Motor neuron (in vitro differentiated cells): ENCODE measurements at regions not wholly inside any gene's neighbourhood (a gene's known extent, or its start where the extent isn't known, plus 50 kb on each side); places are given as distances from the start of the nearest gene placed in this dataset.

Source experiments
- ATAC-seq, 8 experiments: fragments of 200-7000 bp; cut with Tn5 transposase; replicated peaks in 6 of 8; 2 replicates each; pipeline ENCODE4 v1.8.0; 2021; ENCODE audit warnings: mild to moderate bottlenecking in 8 of 8, moderate library complexity in 8 of 8
- H3K27ac ChIP-seq, 2 donors: fragments of 250-450 bp; sonication (Bioruptor Pico); 2 replicates each; pipeline ENCODE4 v1.9.0; 2021; ENCODE audit warnings: antibody characterized with exemption in 2 of 2, mild to moderate bottlenecking in 2 of 2, moderate library complexity in 1 of 2
- H3K4me1 ChIP-seq, 2 donors: fragments of 250-450 bp; sonication (Bioruptor Pico); replicated peaks in 1 of 2; 2 replicates each; pipeline ENCODE4 v1.6.1; 2021; ENCODE audit warnings: antibody characterized with exemption in 2 of 2, mild to moderate bottlenecking in 2 of 2, moderate library complexity in 1 of 2
- H3K4me3 ChIP-seq, 5 donors: fragments of 250-450 bp; sonication (Bioruptor Pico); 2 replicates each; pipeline ENCODE4 v1.9.0; 2021; ENCODE audit warnings: antibody characterized with exemption in 5 of 5, mild to moderate bottlenecking in 5 of 5, moderate library complexity in 4 of 5
- WGBS, 10 experiments: fragments of 450-650 bp; shearing (Covaris generic); methylation state at CpG; one replicate each; pipeline ENCODE4 v1.0.0; 2022; 5-methylcytosine and 5-hydroxymethylcytosine counted together
- in situ Hi-C, 9 experiments: fragments of 400-800 bp; cut with MboI; loops; one replicate each; pipeline ENCODE4 v1.15.0; 2021; ENCODE audit warnings: low sequenced_read_pairs in 9 of 9, low pct_unique_long_range_greater_than_20kb in 2 of 9; ENCODE audit not compliant: unreplicated experiment in 9 of 9

DNA sequence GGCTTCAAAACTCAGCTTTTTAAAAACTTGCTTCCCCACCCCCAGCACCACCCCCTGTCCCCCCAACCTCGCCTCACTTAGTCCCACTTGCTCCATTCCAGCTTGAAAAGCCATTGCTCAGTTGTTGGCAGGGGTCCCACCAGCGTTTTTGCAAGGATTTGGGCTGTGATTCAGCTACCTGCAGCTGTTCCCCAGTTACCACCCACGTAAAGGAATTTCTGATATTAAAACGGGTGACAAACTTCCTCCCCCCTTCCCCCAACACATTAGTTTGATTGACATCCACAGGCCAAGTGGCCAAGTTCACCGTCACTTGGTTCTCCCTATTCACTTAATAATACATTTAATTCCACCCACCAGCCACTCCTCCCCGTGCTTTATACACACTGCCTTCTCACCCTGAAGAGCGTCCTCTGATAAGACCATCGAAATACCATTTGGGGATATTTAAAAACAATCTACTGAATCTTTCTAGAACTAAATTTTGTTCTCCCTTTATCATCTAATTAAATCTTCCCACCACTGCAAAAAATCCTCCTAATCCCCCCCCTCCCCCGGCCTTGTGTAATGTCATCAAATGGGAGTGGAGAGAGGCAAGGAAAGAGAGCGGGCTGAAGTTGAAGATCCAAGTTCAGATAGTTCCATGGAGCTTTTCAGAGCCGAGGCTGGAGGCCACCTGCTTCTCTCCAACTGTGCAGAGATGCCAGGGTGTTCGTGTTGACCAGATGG, 55.1 kb downstream of the SOX9 start:
- H3K4me1 ChIP-seq: peaks cover 9 to 14% of the 10 kb centered on the region in 2 donors
- in situ Hi-C loops: no loop called here
- no peak overlapping the region for H3K27ac ChIP-seq
- H3K4me3 ChIP-seq: no peak overlapping the region
- ATAC-seq: no peak
- WGBS, 10 experiments: 24 to 100% (median 79%) methylated on average over 1 to 7 of the region's 12 CpGs; no CpG with 5 or more reads in 1 of the 10 experiments

- in situ Hi-C loops: no loop called here
- no peak for ATAC-seq
- 80 to 100% (median 92%) methylated on average over 1 to 2 of the region's 3 CpGs; no CpG with 5 or more reads in 7 of the 10 experiments for WGBS, 10 experiments
- H3K4me1 ChIP-seq: peaks cover 9 to 14% of the 10 kb centered on the region in 2 donors
- H3K27ac ChIP-seq: no peak overlapping the region
- H3K4me3 ChIP-seq: no peak overlapping the region
Observed at GRCh38 chr17:72176516-72176851, 55.7 kb downstream of the SOX9 start.

GRCh38 chr17:72176951-72177660, 56.3 kb downstream of the SOX9 start:
- Histone ChIP-seq H3K4me1 (peaks cover 5 to 14% of the 10 kb centered on the region in 2 donors), H3K27ac (no peak overlapping the region), H3K4me3 (no peak overlapping the region)
- in situ Hi-C loops: no loop called here
- WGBS, 10 experiments: 43 to 100% (median 84%) methylated on average over 1 to 7 of the region's 8 CpGs; no CpG with 5 or more reads in 2 of the 10 experiments
- no peak for ATAC-seq

GRCh38 chr17:72177738-72178137, 56.9 kb downstream of the SOX9 start:
- 56 to 100% (median 91%) methylated on average over 1 to 2 of the region's 2 CpGs; no CpG with 5 or more reads in 2 of the 10 experiments for WGBS, 10 experiments
- H3K4me1 ChIP-seq: peaks cover 0 to 15% of the 10 kb centered on the region in 2 donors
- no peak overlapping the region for H3K27ac ChIP-seq
- no peak for ATAC-seq
- in situ Hi-C loops: no loop called here
- no peak overlapping the region for H3K4me3 ChIP-seq

DNA sequence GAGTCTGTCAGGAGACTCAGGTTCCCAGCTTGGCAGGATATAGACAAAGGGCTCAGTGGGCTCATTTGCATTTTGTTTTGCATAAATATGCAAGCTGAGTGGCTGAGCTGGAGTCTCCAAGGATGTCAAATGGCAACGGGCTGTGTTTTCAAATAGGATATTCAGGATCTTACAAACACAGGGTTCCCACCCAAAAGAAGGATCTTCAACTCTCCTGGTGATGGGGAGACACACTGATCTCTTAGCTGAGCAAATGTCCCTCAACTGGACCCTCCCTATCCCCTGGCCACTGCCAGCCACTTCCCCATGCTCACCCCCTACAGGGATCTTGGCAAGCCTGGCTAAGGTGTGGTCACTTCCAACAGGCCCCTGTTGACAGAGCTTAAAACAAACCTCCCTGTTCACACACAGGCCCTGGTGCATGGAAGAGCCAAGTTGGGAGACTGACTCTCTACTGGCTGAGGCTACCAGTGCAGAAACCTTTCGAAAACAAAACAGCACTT, 61.6 kb downstream of the SOX9 start:
- ATAC-seq: peak in 7 of 8 experiments; percentile 46 to 96 (median 65)
- Histone ChIP-seq H3K27ac (no peak overlapping the region), H3K4me1 (peaks cover 7 to 11% of the 10 kb centered on the region in 2 donors), H3K4me3 (no peak overlapping the region)
- in situ Hi-C loops: no loop called here
- WGBS, 10 experiments: 0 to 71% (median 40%) methylated on average over 1 to 2 of the region's 2 CpGs; no CpG with 5 or more reads in 2 of the 10 experiments

DNA sequence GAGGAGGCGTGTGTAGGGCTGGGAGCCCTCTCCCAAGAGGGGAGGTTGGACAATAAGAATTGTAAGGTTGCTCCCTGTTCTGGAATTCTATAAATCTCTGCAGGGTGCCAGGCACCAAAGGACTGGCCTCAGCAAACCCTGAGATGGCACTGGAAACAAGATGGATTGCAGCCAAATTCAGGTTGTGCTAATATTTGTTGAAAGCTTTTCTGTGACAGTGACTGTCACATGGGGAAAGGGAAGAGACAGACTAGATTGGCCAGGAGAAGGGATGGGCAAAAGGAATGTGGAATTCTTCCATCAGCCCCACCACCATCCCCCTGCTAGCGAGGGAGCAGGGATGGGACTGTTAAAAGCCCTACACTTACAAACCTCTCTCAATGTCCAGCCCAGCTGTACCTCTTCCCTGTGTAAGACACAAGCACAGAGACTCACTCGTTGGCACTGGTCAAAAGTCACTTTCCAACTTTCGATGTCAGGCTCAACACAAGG, 62.4 kb downstream of the SOX9 start:
- peaks cover 13 to 18% of the 10 kb centered on the region in 2 donors for H3K4me1 ChIP-seq
- no peak overlapping the region for H3K27ac ChIP-seq
- in situ Hi-C loops: no loop called here
- WGBS, 10 experiments: 80 to 100% (median 86%) methylated on average over 1 to 2 of the region's 4 CpGs; no CpG with 5 or more reads in 6 of the 10 experiments
- H3K4me3 ChIP-seq: no peak overlapping the region
- peak in 3 of 8 experiments; percentile 15 to 86 (median 38) for ATAC-seq

DNA sequence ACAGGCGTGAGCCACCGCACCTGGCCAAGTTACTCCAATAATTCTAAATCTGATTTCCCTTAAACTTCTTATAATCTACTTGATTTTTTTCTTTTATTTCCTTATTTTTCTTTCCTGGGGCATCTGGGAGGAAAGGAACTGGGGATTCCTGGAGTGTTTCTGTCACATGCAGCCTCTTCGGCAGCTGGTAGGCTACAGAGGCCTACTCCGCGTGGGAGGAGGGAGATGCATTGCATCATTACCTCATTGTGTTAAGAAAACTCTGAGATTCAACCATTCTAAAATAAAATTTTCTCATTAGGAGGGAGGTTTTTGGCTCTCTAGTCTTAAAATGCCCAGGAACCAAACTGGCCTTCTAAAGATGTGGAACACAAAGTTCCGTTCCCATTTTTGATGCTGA, 64.0 kb downstream of the SOX9 start:
- WGBS, 10 experiments: 40 to 100% (median 85%) methylated on average over 1 to 6 of the region's 6 CpGs; no CpG with 5 or more reads in 2 of the 10 experiments
- Histone ChIP-seq H3K27ac (no peak overlapping the region), H3K4me3 (no peak overlapping the region), H3K4me1 (peaks cover 14 to 21% of the 10 kb centered on the region in 2 donors)
- ATAC-seq: no peak
- in situ Hi-C loops: no loop called here

- Histone ChIP-seq H3K4me1 (peaks cover 15 to 21% of the 10 kb centered on the region in 2 donors), H3K4me3 (no peak overlapping the region), H3K27ac (no peak overlapping the region)
- in situ Hi-C loops: no loop called here
- ATAC-seq: no peak
- 0 to 40% (median 13%) methylated on average over 1 to 7 of the region's 8 CpGs; no CpG with 5 or more reads in 3 of the 10 experiments for WGBS, 10 experiments
Observed at GRCh38 chr17:72185564-72185963, 64.7 kb downstream of the SOX9 start.

DNA sequence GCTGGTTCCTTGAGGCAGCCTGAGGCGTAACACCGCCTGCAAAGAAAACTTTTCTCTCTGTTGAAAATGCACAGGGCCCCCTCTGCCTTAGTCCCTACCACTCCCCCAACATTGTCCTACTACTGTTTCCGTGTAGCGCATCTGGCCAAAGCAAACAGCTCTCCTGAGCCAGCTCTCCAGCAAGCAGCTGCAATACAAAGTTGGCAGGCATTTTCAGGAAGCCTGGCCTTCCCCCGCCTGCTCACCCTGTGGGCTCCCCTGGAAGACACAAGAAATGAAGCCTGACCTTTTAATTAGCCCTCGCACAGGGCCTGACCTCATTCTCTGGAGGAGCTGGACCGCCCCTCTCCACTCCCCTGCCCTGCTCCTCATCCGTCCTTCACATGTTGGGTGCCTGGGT, 66.7 kb downstream of the SOX9 start:
- peak in 5 of 8 experiments; percentile 48 to 92 (median 73) for ATAC-seq
- WGBS, 10 experiments: 37 to 95% (median 58%) methylated on average over 2 to 7 of the region's 8 CpGs; no CpG with 5 or more reads in 5 of the 10 experiments
- Histone ChIP-seq H3K4me1 (peaks cover 23% of the 10 kb centered on the region in 2 donors), H3K4me3 (no peak overlapping the region), H3K27ac (no peak overlapping the region)
- in situ Hi-C loops: no loop called here

- no peak overlapping the region for H3K27ac ChIP-seq
- no peak overlapping the region for H3K4me3 ChIP-seq
- 79 to 100% (median 98%) methylated on average over 1 to 2 of the region's 2 CpGs; no CpG with 5 or more reads in 4 of the 10 experiments for WGBS, 10 experiments
- in situ Hi-C loops: no loop called here
- H3K4me1 ChIP-seq: peaks cover 23 to 25% of the 10 kb centered on the region in 2 donors
- no peak for ATAC-seq
Observed at GRCh38 chr17:72188801-72189200, 68.0 kb downstream of the SOX9 start.

- ATAC-seq: no peak
- H3K4me3 ChIP-seq: no peak overlapping the region
- in situ Hi-C loops: no loop called here
- H3K4me1 ChIP-seq: peaks cover 23 to 25% of the 10 kb centered on the region in 2 donors
- WGBS, 10 experiments: 40 to 78% (median 71%) methylated on average over 1 to 5 of the region's 5 CpGs; no CpG with 5 or more reads in 2 of the 10 experiments
- H3K27ac ChIP-seq: no peak overlapping the region
Observed at GRCh38 chr17:72189768-72190593, 69.2 kb downstream of the SOX9 start.

- peaks cover 18 to 25% of the 10 kb centered on the region in 2 donors for H3K4me1 ChIP-seq
- in situ Hi-C loops: no loop called here
- ATAC-seq: no peak
- H3K4me3 ChIP-seq: no peak overlapping the region
- no peak overlapping the region for H3K27ac ChIP-seq
- 50 to 100% (median 100%) methylated on average over 1 to 3 of the region's 5 CpGs; no CpG with 5 or more reads in 5 of the 10 experiments for whole genome bisulfite sequencing, 10 experiments
Observed at GRCh38 chr17:72191356-72191755, 70.5 kb downstream of the SOX9 start.
